A204.1 (cell line): ENCODE measurements at regions not wholly inside any gene's neighbourhood (a gene's known extent, or its start where the extent isn't known, plus 50 kb on each side); places are given as distances from the start of the nearest gene placed in this dataset.

Experiments used
- FAIRE-seq: peaks from 2 replicates; lab custom pipeline; 2012; peaks lifted over from hg19 to GRCh38; lab: Jason Lieb, UNC

GRCh38 chr3:117898722-117899522 is 1135.7 kb downstream of the IGSF11 start:
- no peak for FAIRE-seq

- FAIRE-seq: no peak
These were observed 1131.4 kb downstream of the IGSF11 start for GRCh38 chr3:117903226-117903625.

GRCh38 chr3:117910820-117911521 is 1123.7 kb downstream of the IGSF11 start:
- no peak for FAIRE-seq

- no peak for FAIRE-seq
These were observed 1122.3 kb downstream of the IGSF11 start for GRCh38 chr3:117912352-117912751.

- no peak for FAIRE-seq
These were observed 1120.0 kb downstream of the IGSF11 start for GRCh38 chr3:117914540-117915100.

GRCh38 chr3:117916839-117917238 is 1117.8 kb downstream of the IGSF11 start:
- FAIRE-seq: no peak

GRCh38 chr3:117919621-117920020 is 1115.0 kb downstream of the IGSF11 start:
- FAIRE-seq: no peak

GRCh38 chr3:117920253-117920898 is 1114.3 kb downstream of the IGSF11 start:
- no peak for FAIRE-seq

GRCh38 chr3:117921411-117921810 is 1113.2 kb downstream of the IGSF11 start:
- FAIRE-seq: no peak

- no peak for FAIRE-seq
These were observed 1112.6 kb downstream of the IGSF11 start for GRCh38 chr3:117922039-117922438.

GRCh38 chr3:117926819-117927218 is 1107.8 kb downstream of the IGSF11 start:
- no peak for FAIRE-seq

GRCh38 chr3:117927825-117928224 is 1106.8 kb downstream of the IGSF11 start:
- no peak for FAIRE-seq

GRCh38 chr3:117928836-117929235 is 1105.8 kb downstream of the IGSF11 start:
- no peak for FAIRE-seq

GRCh38 chr3:117932441-117932840 is 1102.2 kb downstream of the IGSF11 start:
- FAIRE-seq: no peak

GRCh38 chr3:117936159-117936558 is 1098.5 kb downstream of the IGSF11 start:
- FAIRE-seq: no peak

- no peak for FAIRE-seq
These were observed 1095.7 kb downstream of the IGSF11 start for GRCh38 chr3:117938974-117939373.

GRCh38 chr3:117939425-117940027 is 1095.1 kb downstream of the IGSF11 start:
- FAIRE-seq: no peak

GRCh38 chr3:117941015-117941414 is 1093.6 kb downstream of the IGSF11 start:
- no peak for FAIRE-seq

GRCh38 chr3:117941756-117942155 is 1092.9 kb downstream of the IGSF11 start:
- no peak for FAIRE-seq

- FAIRE-seq: no peak
These were observed 1080.5 kb downstream of the IGSF11 start for GRCh38 chr3:117954131-117954530.

GRCh38 chr3:117955196-117955595 is 1079.5 kb downstream of the IGSF11 start:
- no peak for FAIRE-seq

GRCh38 chr3:117958027-117958426 is 1076.6 kb downstream of the IGSF11 start:
- no peak for FAIRE-seq
